ENCODE measurements at regions not wholly inside any gene's neighbourhood (a gene's known extent, or its start where the extent isn't known, plus 50 kb on each side); places are given as distances from the start of the nearest gene placed in this dataset.
"Not testable (repeated sequence)": the region's sequence is repeated elsewhere in the genome, so short reads cannot be mapped to it uniquely, and the experiment has no call there.

- Histone ChIP-seq H3K4me1 (ENCODE audit: insufficient read depth, low read length) (no peaks in the 10 kb centered on the region), H3K9ac (ENCODE audit: low read depth, low read length) (no peak overlapping the region), H3K27me3 (ENCODE audit: insufficient read depth, low read length) (no peaks in the 10 kb centered on the region), H3K36me3 (ENCODE audit: insufficient read depth, low read length) (no peaks in the 10 kb centered on the region), H3K4me3 (ENCODE audit: low read length) (no peak overlapping the region), H3K9me3 (ENCODE audit: insufficient read depth, low read depth, low read length) (peaks cover 16% of the 10 kb centered on the region), H3K27ac (ENCODE audit: low read depth, low read length) (no peak overlapping the region)
- WGBS: 94% methylated on average over 3 of the region's 3 CpGs
Measured at GRCh38 chr4:10861036-10861435, 176.5 kb upstream of the CLNK start.

- Histone ChIP-seq H3K9ac (ENCODE audit: low read depth, low read length) (no peak overlapping the region), H3K27ac (ENCODE audit: low read depth, low read length) (no peak overlapping the region), H3K4me1 (ENCODE audit: insufficient read depth, low read length) (no peaks in the 10 kb centered on the region), H3K36me3 (ENCODE audit: insufficient read depth, low read length) (no peaks in the 10 kb centered on the region), H3K27me3 (ENCODE audit: insufficient read depth, low read length) (no peaks in the 10 kb centered on the region), H3K4me3 (ENCODE audit: low read length) (no peak overlapping the region), H3K9me3 (ENCODE audit: insufficient read depth, low read depth, low read length) (peaks cover 16% of the 10 kb centered on the region)
Measured at GRCh38 chr4:10856271-10856782, 171.8 kb upstream of the CLNK start.

GRCh38 chr4:10853196-10853595 is 168.6 kb upstream of the CLNK start:
- Histone ChIP-seq H3K9me3 (ENCODE audit: insufficient read depth, low read depth, low read length) (peaks cover 13% of the 10 kb centered on the region), H3K4me1 (ENCODE audit: insufficient read depth, low read length) (no peaks in the 10 kb centered on the region), H3K27me3 (ENCODE audit: insufficient read depth, low read length) (no peaks in the 10 kb centered on the region), H3K27ac (ENCODE audit: low read depth, low read length) (no peak overlapping the region), H3K4me3 (ENCODE audit: low read length) (no peak overlapping the region), H3K9ac (ENCODE audit: low read depth, low read length) (no peak overlapping the region), H3K36me3 (ENCODE audit: insufficient read depth, low read length) (no peaks in the 10 kb centered on the region)
- 94% methylated on average over 2 of the region's 2 CpGs for WGBS

- no peak overlapping the region for H3K9ac ChIP-seq (ENCODE audit: low read depth, low read length)
- H3K36me3 ChIP-seq (ENCODE audit: insufficient read depth, low read length): no peaks in the 10 kb centered on the region
- 97% methylated on average over 4 of the region's 4 CpGs for whole genome bisulfite sequencing
- H3K9me3 ChIP-seq (ENCODE audit: insufficient read depth, low read depth, low read length): no peaks in the 10 kb centered on the region
- 0 out of 2 replicates have a peak, but pooled peaks cover 3% of the 10 kb centered on the region for H3K4me1 ChIP-seq (ENCODE audit: insufficient read depth, low read length)
- H3K27me3 ChIP-seq (ENCODE audit: insufficient read depth, low read length): no peaks in the 10 kb centered on the region
- H3K4me3 ChIP-seq (ENCODE audit: low read length): no peak overlapping the region
- no peak overlapping the region for H3K27ac ChIP-seq (ENCODE audit: low read depth, low read length)
Measured at GRCh38 chr4:10841697-10842096, 157.1 kb upstream of the CLNK start.

GRCh38 chr4:10837151-10837550 is 152.6 kb upstream of the CLNK start:
- Histone ChIP-seq H3K36me3 (ENCODE audit: insufficient read depth, low read length) (no peaks in the 10 kb centered on the region), H3K9ac (ENCODE audit: low read depth, low read length) (no peak overlapping the region), H3K27me3 (ENCODE audit: insufficient read depth, low read length) (no peaks in the 10 kb centered on the region), H3K4me1 (ENCODE audit: insufficient read depth, low read length) (no peaks in the 10 kb centered on the region), H3K9me3 (ENCODE audit: insufficient read depth, low read depth, low read length) (no peaks in the 10 kb centered on the region), H3K4me3 (ENCODE audit: low read length) (no peak overlapping the region), H3K27ac (ENCODE audit: low read depth, low read length) (no peak overlapping the region)
- 97% methylated on average over 3 of the region's 3 CpGs for WGBS

GRCh38 chr4:10832806-10833628 is 148.4 kb upstream of the CLNK start:
- H3K27ac ChIP-seq (ENCODE audit: low read depth, low read length): no peak overlapping the region
- no peak overlapping the region for H3K4me3 ChIP-seq (ENCODE audit: low read length)
- no peaks in the 10 kb centered on the region for H3K36me3 ChIP-seq (ENCODE audit: insufficient read depth, low read length)
- no peaks in the 10 kb centered on the region for H3K9me3 ChIP-seq (ENCODE audit: insufficient read depth, low read depth, low read length)
- no peaks in the 10 kb centered on the region for H3K4me1 ChIP-seq (ENCODE audit: insufficient read depth, low read length)
- no peaks in the 10 kb centered on the region for H3K27me3 ChIP-seq (ENCODE audit: insufficient read depth, low read length)
- no peak overlapping the region for H3K9ac ChIP-seq (ENCODE audit: low read depth, low read length)
- 95% methylated on average over 8 of the region's 9 CpGs for WGBS

GRCh38 chr4:10831727-10832408 is 147.3 kb upstream of the CLNK start:
- Histone ChIP-seq H3K36me3 (ENCODE audit: insufficient read depth, low read length) (no peaks in the 10 kb centered on the region), H3K4me3 (ENCODE audit: low read length) (no peak overlapping the region), H3K9me3 (ENCODE audit: insufficient read depth, low read depth, low read length) (no peaks in the 10 kb centered on the region), H3K4me1 (ENCODE audit: insufficient read depth, low read length) (no peaks in the 10 kb centered on the region), H3K27ac (ENCODE audit: low read depth, low read length) (no peak overlapping the region), H3K9ac (ENCODE audit: low read depth, low read length) (no peak overlapping the region), H3K27me3 (ENCODE audit: insufficient read depth, low read length) (no peaks in the 10 kb centered on the region)
- WGBS: 88% methylated on average over 2 of the region's 2 CpGs

GRCh38 chr4:10828918-10829538 is 144.5 kb upstream of the CLNK start:
- 0 out of 2 replicates have a peak overlapping the region, but pooled peaks have one; percentile 19 for H3K4me3 ChIP-seq (ENCODE audit: low read length)
- H3K27ac ChIP-seq (ENCODE audit: low read depth, low read length); H3K36me3 ChIP-seq (ENCODE audit: insufficient read depth, low read length); H3K9me3 ChIP-seq (ENCODE audit: insufficient read depth, low read depth, low read length); H3K9ac ChIP-seq (ENCODE audit: low read depth, low read length); H3K27me3 ChIP-seq (ENCODE audit: insufficient read depth, low read length); H3K4me1 ChIP-seq (ENCODE audit: insufficient read depth, low read length): not testable (repeated sequence)
- WGBS: 87% methylated on average over 21 of the region's 21 CpGs

GRCh38 chr4:10821826-10822225 is 137.3 kb upstream of the CLNK start:
- H3K27ac ChIP-seq (ENCODE audit: low read depth, low read length): no peak overlapping the region
- WGBS: 95% methylated on average over 3 of the region's 3 CpGs
- H3K27me3 ChIP-seq (ENCODE audit: insufficient read depth, low read length): no peaks in the 10 kb centered on the region
- no peaks in the 10 kb centered on the region for H3K36me3 ChIP-seq (ENCODE audit: insufficient read depth, low read length)
- no peaks in the 10 kb centered on the region for H3K9me3 ChIP-seq (ENCODE audit: insufficient read depth, low read depth, low read length)
- no peak overlapping the region for H3K4me3 ChIP-seq (ENCODE audit: low read length)
- H3K4me1 ChIP-seq (ENCODE audit: insufficient read depth, low read length): no peaks in the 10 kb centered on the region
- H3K9ac ChIP-seq (ENCODE audit: low read depth, low read length): no peak overlapping the region

- Histone ChIP-seq H3K4me3 (ENCODE audit: low read length) (no peak overlapping the region), H3K27ac (ENCODE audit: low read depth, low read length) (no peak overlapping the region), H3K27me3 (ENCODE audit: insufficient read depth, low read length) (no peaks in the 10 kb centered on the region), H3K9me3 (ENCODE audit: insufficient read depth, low read depth, low read length) (no peaks in the 10 kb centered on the region), H3K36me3 (ENCODE audit: insufficient read depth, low read length) (no peaks in the 10 kb centered on the region), H3K9ac (ENCODE audit: low read depth, low read length) (no peak overlapping the region), H3K4me1 (ENCODE audit: insufficient read depth, low read length) (no peaks in the 10 kb centered on the region)
- 94% methylated on average over 8 of the region's 8 CpGs for WGBS
Measured at GRCh38 chr4:10816571-10816970, 132.0 kb upstream of the CLNK start.

- no peaks in the 10 kb centered on the region for H3K27me3 ChIP-seq (ENCODE audit: insufficient read depth, low read length)
- no peak overlapping the region for H3K4me3 ChIP-seq (ENCODE audit: low read length)
- no peak overlapping the region for H3K27ac ChIP-seq (ENCODE audit: low read depth, low read length)
- H3K9ac ChIP-seq (ENCODE audit: low read depth, low read length): no peak overlapping the region
- no peaks in the 10 kb centered on the region for H3K9me3 ChIP-seq (ENCODE audit: insufficient read depth, low read depth, low read length)
- H3K4me1 ChIP-seq (ENCODE audit: insufficient read depth, low read length): no peaks in the 10 kb centered on the region
- H3K36me3 ChIP-seq (ENCODE audit: insufficient read depth, low read length): no peaks in the 10 kb centered on the region
- WGBS: 96% methylated on average over 4 of the region's 4 CpGs
Measured at GRCh38 chr4:10811991-10812390, 127.4 kb upstream of the CLNK start.
